SK-N-SH (cell line): ENCODE measurements at regions not wholly inside any gene's neighbourhood (a gene's known extent, or its start where the extent isn't known, plus 50 kb on each side); places are given as distances from the start of the nearest gene placed in this dataset.

Experiments
- CTCF ChIA-PET: fragments of 300-600, 350-600 bp; formaldehyde crosslinking; extraction: SDS; loops from one replicate; lab custom pipeline; 2021; lab: Yijun Ruan, JAX
- POLR2A ChIA-PET: fragments of 350-600 bp; sonication (Branson Sonifier 250); formaldehyde crosslinking; extraction: SDS; loops from one replicate; lab custom pipeline; 2020; ENCODE audit warnings: antibody characterized with exemption, inconsistent platforms; lab: Yijun Ruan, JAX
- DNase-seq: peaks from one replicate; pipeline ENCODE4 v3.0.0; 2012
- H2AFZ ChIP-seq: fragments of 200-600 bp; sonication (generic); 2 replicates; pipeline ENCODE4 v1.8.1; 2016; ENCODE audit warnings: antibody characterized with exemption, mild to moderate bottlenecking, low read depth
- H3F3A ChIP-seq: fragments of 200-600 bp; sonication (generic); replicated peaks from 2 replicates; pipeline ENCODE3; 2016; ENCODE audit warnings: antibody characterized with exemption, mild to moderate bottlenecking; ENCODE audit not compliant: insufficient read depth
- H3K27ac ChIP-seq, 2 experiments: fragments of 200-500 bp in 1 of 2; fragments of 200-600 bp in 1 of 2; sonication (Bioruptor generic) in 1 of 2; sonication (generic), shearing (Covaris generic) in 1 of 2; 2 replicates each; pipeline versions ENCODE4 v1.5.1 to v1.6.1; 2014 to 2016; ENCODE audit warnings: low read depth in 2 of 2, inconsistent platforms in 1 of 2, low read length in 1 of 2, mild to moderate bottlenecking in 1 of 2, mixed read lengths in 1 of 2
- H3K27me3 ChIP-seq: fragments of 200-600 bp; sonication (generic), shearing (Covaris generic); 2 replicates; pipeline ENCODE4 v1.6.1; 2016; ENCODE audit warnings: mixed run types; ENCODE audit not compliant: insufficient read depth
- H3K36me3 ChIP-seq, 2 experiments: fragments of 200-500 bp in 1 of 2; fragments of 200-600 bp in 1 of 2; sonication (Bioruptor generic) in 1 of 2; sonication (generic) in 1 of 2; replicated peaks in 1 of 2; 2 replicates each; pipeline versions ENCODE3 to v1.5.1; 2014 to 2016; ENCODE audit warnings: low read length in 1 of 2, mild to moderate bottlenecking in 1 of 2; ENCODE audit not compliant: insufficient read depth in 2 of 2, control insufficient read depth in 1 of 2
- H3K4me1 ChIP-seq, 2 experiments: fragments of 200-500 bp in 1 of 2; fragments of 200-600 bp in 1 of 2; sonication (Bioruptor generic) in 1 of 2; sonication (generic), shearing (Covaris generic) in 1 of 2; 2 replicates each; pipeline versions ENCODE4 v1.5.1 to v1.6.1; 2014 to 2016; ENCODE audit warnings: low read depth in 1 of 2, low read length in 1 of 2, mixed run types in 1 of 2; ENCODE audit not compliant: insufficient read depth in 2 of 2, control insufficient read depth in 1 of 2
- H3K4me2 ChIP-seq: fragments of 200-600 bp; sonication (generic), shearing (Covaris generic); 2 replicates; pipeline ENCODE4 v1.6.1; 2017; ENCODE audit warnings: mixed run types
- H3K4me3 ChIP-seq, 2 experiments: fragments of 200-500 bp in 1 of 2; fragments of 200-600 bp in 1 of 2; sonication (Bioruptor generic) in 1 of 2; sonication (generic), shearing (Covaris generic) in 1 of 2; 2 replicates each; pipeline versions ENCODE4 v1.5.1 to v1.8.1; 2014 to 2016; ENCODE audit warnings: low read depth in 2 of 2, inconsistent platforms in 1 of 2, low read length in 1 of 2, mild to moderate bottlenecking in 1 of 2, mixed read lengths in 1 of 2, moderate library complexity in 1 of 2
- H3K79me2 ChIP-seq: fragments of 200-600 bp; sonication (generic); 2 replicates; pipeline ENCODE4 v1.8.1; 2017; ENCODE audit warnings: mild to moderate bottlenecking; ENCODE audit not compliant: insufficient read depth
- H3K9ac ChIP-seq: fragments of 200-600 bp; sonication (generic); 2 replicates; pipeline ENCODE4 v1.6.1; 2017; ENCODE audit warnings: mixed run types
- H3K9me2 ChIP-seq: fragments of 200-600 bp; sonication (generic); 2 replicates; pipeline ENCODE4 v1.6.1; 2017; ENCODE audit warnings: mixed run types
- H3K9me3 ChIP-seq: fragments of 200-600 bp; sonication (generic); 2 replicates; pipeline ENCODE4 v1.6.1; 2017; ENCODE audit warnings: mixed run types, mild to moderate bottlenecking, moderate library complexity
- H4K20me1 ChIP-seq: fragments of 200-600 bp; sonication (generic); 2 replicates; pipeline ENCODE4 v1.6.1; 2017; ENCODE audit warnings: mild to moderate bottlenecking, mixed run types; ENCODE audit not compliant: insufficient read depth
- ELF1 ChIP-seq: IDR thresholded peaks from 2 replicates; pipeline ENCODE4 v1.4.0; 2012
- EP300 ChIP-seq, 2 experiments: IDR thresholded peaks; 2 replicates each; pipeline versions ENCODE4 v1.4.0 to v1.6.1; 2012; ENCODE audit warnings: borderline replicate concordance in 1 of 2, low read depth in 1 of 2, low read length in 1 of 2
- GATA2 ChIP-seq: sonication (generic); formaldehyde crosslinking; IDR thresholded peaks from 2 replicates; pipeline ENCODE4 v1.5.0; 2020; ENCODE audit warnings: mild to moderate bottlenecking, missing genetic modification reagents
- NFIC ChIP-seq: IDR thresholded peaks from 2 replicates; pipeline ENCODE4 v1.4.0; 2012; ENCODE audit warnings: borderline replicate concordance
- NRF1 ChIP-seq: IDR thresholded peaks from 2 replicates; pipeline ENCODE4 v1.6.1; 2012; ENCODE audit warnings: low read depth, mild to moderate bottlenecking, low read length
- POLR2AphosphoS5 ChIP-seq: IDR thresholded peaks from 2 replicates; pipeline ENCODE4 v1.6.1; 2012; ENCODE audit warnings: low read depth, low read length
- RAD21 ChIP-seq: IDR thresholded peaks from 2 replicates; pipeline ENCODE4 v1.6.1; 2012; ENCODE audit warnings: mild to moderate bottlenecking, low read length
- SIN3A ChIP-seq: IDR thresholded peaks from 2 replicates; pipeline ENCODE4 v1.6.1; 2012; ENCODE audit warnings: low read depth, mild to moderate bottlenecking, low read length, moderate library complexity, borderline replicate concordance
- SMC3 ChIP-seq: IDR thresholded peaks from 2 replicates; pipeline ENCODE4 v1.6.1; 2012; ENCODE audit warnings: low read depth, low read length, improper control_type of control experiment
- TAF1 ChIP-seq: IDR thresholded peaks from 2 replicates; pipeline ENCODE4 v1.6.1; 2012; ENCODE audit warnings: low read depth, mild to moderate bottlenecking, low read length, moderate library complexity, borderline replicate concordance
- TCF12 ChIP-seq: IDR thresholded peaks from 2 replicates; pipeline ENCODE4 v1.4.0; 2012
- YY1 ChIP-seq: IDR thresholded peaks from 2 replicates; pipeline ENCODE4 v1.4.0; 2012; ENCODE audit warnings: low read depth, mild to moderate bottlenecking
- WGBS: methylation state at CpG from one replicate; pipeline ENCODE4 v1.1.6; 2017; ENCODE audit warnings: low lambda C conversion rate; 5-methylcytosine and 5-hydroxymethylcytosine counted together
- TF ChIP-seq, protein P1 (sequence below): IDR thresholded peaks from 2 replicates; pipeline ENCODE4 v1.4.0; 2012; ENCODE audit warnings: low read depth, borderline replicate concordance
- TF ChIP-seq, protein P2 (sequence below): fragments of 150-350 bp; IDR thresholded peaks from 2 replicates; pipeline ENCODE4 v1.6.1; 2017; ENCODE audit warnings: antibody characterized with exemption, low read length, low read depth, borderline replicate concordance
- TF ChIP-seq, protein P3 (sequence below): fragments of 200-600 bp; sonication (generic); IDR thresholded peaks from 2 replicates; pipeline ENCODE4 v1.6.1; 2017; ENCODE audit warnings: antibody characterized with exemption, mild to moderate bottlenecking, moderate library complexity
- TF ChIP-seq, protein P4 (sequence below): fragments of 150-350 bp; IDR thresholded peaks from 2 replicates; pipeline ENCODE4 v1.6.1; 2016; ENCODE audit warnings: mild to moderate bottlenecking, low read depth, low read length
- TF ChIP-seq, protein P5 (sequence below): IDR thresholded peaks from 2 replicates; pipeline ENCODE4; 2012
- TF ChIP-seq, protein P6 (sequence below): IDR thresholded peaks from 2 replicates; pipeline ENCODE4 v1.4.0; 2012; ENCODE audit warnings: low read depth, borderline replicate concordance

DNA sequence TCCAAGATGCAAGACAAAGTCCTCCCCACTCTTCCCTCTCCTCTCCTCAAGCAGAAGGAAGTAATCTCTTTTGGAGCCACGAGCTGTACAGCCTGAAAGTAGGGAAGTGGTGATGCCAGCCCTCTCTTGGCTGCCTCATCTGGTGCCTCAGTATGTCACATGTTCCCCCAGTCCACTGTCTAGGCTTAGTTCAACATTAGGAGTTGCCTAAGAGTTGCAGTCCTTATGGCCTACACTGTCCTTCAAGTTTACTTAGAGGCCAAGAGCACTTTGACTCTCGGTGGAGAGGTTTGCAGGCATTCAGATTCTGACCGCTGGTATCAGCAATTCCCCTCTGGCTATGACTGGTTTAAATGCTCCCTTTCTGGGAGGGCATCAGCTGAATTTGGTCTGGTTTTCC is 735.6 kb downstream of the GLUD2 start:
- H4K20me1 ChIP-seq: no peaks in the 10 kb centered on the region
- POLR2A ChIA-PET: no interaction called here
- CTCF ChIA-PET: no interaction called here
- no peak overlapping the region for H3K9ac ChIP-seq
- 4% methylated on average over 3 of the region's 3 CpGs for WGBS
- H3K9me3 ChIP-seq: no peaks in the 10 kb centered on the region
- no peaks in the 10 kb centered on the region for H3F3A ChIP-seq
- no peak for DNase-seq
- H3K36me3 ChIP-seq: no peaks in the 10 kb centered on the region
- no peaks in the 10 kb centered on the region for H3K27me3 ChIP-seq
- TF ChIP-seq YY1 (no peak), ELF1 (no peak), POLR2AphosphoS5 (no peak), SMC3 (no peak), TAF1 (no peak), GATA2 (CRISPR knock-in tag) (no peak), NRF1 (no peak), NFIC (no peak)
- TF ChIP-seq, protein P1, sequence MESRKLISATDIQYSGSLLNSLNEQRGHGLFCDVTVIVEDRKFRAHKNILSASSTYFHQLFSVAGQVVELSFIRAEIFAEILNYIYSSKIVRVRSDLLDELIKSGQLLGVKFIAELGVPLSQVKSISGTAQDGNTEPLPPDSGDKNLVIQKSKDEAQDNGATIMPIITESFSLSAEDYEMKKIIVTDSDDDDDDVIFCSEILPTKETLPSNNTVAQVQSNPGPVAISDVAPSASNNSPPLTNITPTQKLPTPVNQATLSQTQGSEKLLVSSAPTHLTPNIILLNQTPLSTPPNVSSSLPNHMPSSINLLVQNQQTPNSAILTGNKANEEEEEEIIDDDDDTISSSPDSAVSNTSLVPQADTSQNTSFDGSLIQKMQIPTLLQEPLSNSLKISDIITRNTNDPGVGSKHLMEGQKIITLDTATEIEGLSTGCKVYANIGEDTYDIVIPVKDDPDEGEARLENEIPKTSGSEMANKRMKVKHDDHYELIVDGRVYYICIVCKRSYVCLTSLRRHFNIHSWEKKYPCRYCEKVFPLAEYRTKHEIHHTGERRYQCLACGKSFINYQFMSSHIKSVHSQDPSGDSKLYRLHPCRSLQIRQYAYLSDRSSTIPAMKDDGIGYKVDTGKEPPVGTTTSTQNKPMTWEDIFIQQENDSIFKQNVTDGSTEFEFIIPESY: no peak
- TF ChIP-seq, protein P2, sequence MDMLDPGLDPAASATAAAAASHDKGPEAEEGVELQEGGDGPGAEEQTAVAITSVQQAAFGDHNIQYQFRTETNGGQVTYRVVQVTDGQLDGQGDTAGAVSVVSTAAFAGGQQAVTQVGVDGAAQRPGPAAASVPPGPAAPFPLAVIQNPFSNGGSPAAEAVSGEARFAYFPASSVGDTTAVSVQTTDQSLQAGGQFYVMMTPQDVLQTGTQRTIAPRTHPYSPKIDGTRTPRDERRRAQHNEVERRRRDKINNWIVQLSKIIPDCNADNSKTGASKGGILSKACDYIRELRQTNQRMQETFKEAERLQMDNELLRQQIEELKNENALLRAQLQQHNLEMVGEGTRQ: no peak
- TF ChIP-seq, protein P3, sequence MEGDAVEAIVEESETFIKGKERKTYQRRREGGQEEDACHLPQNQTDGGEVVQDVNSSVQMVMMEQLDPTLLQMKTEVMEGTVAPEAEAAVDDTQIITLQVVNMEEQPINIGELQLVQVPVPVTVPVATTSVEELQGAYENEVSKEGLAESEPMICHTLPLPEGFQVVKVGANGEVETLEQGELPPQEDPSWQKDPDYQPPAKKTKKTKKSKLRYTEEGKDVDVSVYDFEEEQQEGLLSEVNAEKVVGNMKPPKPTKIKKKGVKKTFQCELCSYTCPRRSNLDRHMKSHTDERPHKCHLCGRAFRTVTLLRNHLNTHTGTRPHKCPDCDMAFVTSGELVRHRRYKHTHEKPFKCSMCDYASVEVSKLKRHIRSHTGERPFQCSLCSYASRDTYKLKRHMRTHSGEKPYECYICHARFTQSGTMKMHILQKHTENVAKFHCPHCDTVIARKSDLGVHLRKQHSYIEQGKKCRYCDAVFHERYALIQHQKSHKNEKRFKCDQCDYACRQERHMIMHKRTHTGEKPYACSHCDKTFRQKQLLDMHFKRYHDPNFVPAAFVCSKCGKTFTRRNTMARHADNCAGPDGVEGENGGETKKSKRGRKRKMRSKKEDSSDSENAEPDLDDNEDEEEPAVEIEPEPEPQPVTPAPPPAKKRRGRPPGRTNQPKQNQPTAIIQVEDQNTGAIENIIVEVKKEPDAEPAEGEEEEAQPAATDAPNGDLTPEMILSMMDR: no peak
- TF ChIP-seq, protein P4, sequence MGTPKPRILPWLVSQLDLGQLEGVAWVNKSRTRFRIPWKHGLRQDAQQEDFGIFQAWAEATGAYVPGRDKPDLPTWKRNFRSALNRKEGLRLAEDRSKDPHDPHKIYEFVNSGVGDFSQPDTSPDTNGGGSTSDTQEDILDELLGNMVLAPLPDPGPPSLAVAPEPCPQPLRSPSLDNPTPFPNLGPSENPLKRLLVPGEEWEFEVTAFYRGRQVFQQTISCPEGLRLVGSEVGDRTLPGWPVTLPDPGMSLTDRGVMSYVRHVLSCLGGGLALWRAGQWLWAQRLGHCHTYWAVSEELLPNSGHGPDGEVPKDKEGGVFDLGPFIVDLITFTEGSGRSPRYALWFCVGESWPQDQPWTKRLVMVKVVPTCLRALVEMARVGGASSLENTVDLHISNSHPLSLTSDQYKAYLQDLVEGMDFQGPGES: no peak
- TF ChIP-seq, all 33 proteins: peak for 0
- Histone ChIP-seq H3K9me2 (no peaks in the 10 kb centered on the region), H3K4me2 (no peak overlapping the region), H3K4me1 (no peaks in the 10 kb centered on the region), H2AFZ (no peak overlapping the region), H3K27ac (no peak overlapping the region), H3K79me2 (no peaks in the 10 kb centered on the region), H3K4me3 (no peak overlapping the region)

DNA sequence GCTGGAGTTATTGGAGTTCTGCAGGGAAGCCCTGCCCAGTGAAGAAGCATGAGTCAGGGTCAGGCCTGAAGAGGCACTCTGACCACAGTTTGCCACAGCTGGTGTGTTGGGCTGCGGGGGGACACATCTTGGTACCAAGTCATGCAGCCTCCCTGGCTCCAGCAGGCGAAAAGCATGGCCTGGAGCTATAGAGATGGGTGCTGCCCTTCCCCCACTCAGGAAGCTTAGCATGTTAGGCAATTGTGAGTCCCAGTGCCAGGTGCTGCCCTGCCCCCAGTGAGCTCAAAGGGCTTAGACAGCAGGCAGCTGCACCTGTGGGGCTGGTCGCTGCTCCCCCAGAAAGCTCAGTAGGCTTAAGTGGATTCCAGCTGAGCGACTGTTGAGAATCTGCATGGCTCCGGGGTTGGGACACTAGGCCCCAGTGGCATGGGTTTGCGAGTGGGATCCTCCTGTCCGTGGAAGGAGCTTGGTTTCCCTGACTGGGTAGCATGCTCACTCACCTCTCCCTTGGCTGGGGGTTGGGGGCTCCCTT is 755.5 kb downstream of the GLUD2 start:
- Histone ChIP-seq H3K9ac (no peak overlapping the region), H2AFZ (no peak overlapping the region), H3K9me3 (no peaks in the 10 kb centered on the region), H3K79me2 (no peaks in the 10 kb centered on the region), H4K20me1 (no peaks in the 10 kb centered on the region), H3K9me2 (no peaks in the 10 kb centered on the region), H3K4me1 (no peaks in the 10 kb centered on the region), H3F3A (no peaks in the 10 kb centered on the region), H3K36me3 (no peaks in the 10 kb centered on the region), H3K4me2 (no peak overlapping the region), H3K4me3 (no peak overlapping the region), H3K27ac (no peak overlapping the region), H3K27me3 (no peaks in the 10 kb centered on the region)
- ChIA-PET POLR2A (no interaction called here), CTCF (no interaction called here)
- DNase-seq: no peak
- WGBS: 10% methylated on average over 2 of the region's 7 CpGs
- TF ChIP-seq GATA2 (CRISPR knock-in tag) (no peak), RAD21 (no peak), TCF12 (no peak), EP300 (IDR thresholded peaks at IDR 0.05; ENCODE audit: borderline replicate concordance in 1 of 2, low read depth in 1 of 2, low read length in 1 of 2) (no peak), NRF1 (no peak), YY1 (no peak), SIN3A (no peak)
- TF ChIP-seq, protein P1: no peak
- TF ChIP-seq, protein P5, sequence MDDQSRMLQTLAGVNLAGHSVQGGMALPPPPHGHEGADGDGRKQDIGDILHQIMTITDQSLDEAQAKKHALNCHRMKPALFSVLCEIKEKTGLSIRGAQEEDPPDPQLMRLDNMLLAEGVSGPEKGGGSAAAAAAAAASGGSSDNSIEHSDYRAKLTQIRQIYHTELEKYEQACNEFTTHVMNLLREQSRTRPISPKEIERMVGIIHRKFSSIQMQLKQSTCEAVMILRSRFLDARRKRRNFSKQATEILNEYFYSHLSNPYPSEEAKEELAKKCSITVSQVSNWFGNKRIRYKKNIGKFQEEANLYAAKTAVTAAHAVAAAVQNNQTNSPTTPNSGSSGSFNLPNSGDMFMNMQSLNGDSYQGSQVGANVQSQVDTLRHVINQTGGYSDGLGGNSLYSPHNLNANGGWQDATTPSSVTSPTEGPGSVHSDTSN: no peak
- TF ChIP-seq, protein P6, sequence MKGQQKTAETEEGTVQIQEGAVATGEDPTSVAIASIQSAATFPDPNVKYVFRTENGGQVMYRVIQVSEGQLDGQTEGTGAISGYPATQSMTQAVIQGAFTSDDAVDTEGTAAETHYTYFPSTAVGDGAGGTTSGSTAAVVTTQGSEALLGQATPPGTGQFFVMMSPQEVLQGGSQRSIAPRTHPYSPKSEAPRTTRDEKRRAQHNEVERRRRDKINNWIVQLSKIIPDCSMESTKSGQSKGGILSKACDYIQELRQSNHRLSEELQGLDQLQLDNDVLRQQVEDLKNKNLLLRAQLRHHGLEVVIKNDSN: no peak
